NCI-H128 (cell line): ENCODE measurements at regions not wholly inside any gene's neighbourhood (a gene's known extent, or its start where the extent isn't known, plus 50 kb on each side); places are given as distances from the start of the nearest gene placed in this dataset.
"Not testable (repeated sequence)": the region's sequence is repeated elsewhere in the genome, so short reads cannot be mapped to it uniquely, and the experiment has no call there.

ENCODE experiments used
- DNase-seq: peaks from one replicate; lab custom pipeline; 2025; ENCODE audit not compliant: unreplicated experiment; lab: John Stamatoyannopoulos, UW

DNA sequence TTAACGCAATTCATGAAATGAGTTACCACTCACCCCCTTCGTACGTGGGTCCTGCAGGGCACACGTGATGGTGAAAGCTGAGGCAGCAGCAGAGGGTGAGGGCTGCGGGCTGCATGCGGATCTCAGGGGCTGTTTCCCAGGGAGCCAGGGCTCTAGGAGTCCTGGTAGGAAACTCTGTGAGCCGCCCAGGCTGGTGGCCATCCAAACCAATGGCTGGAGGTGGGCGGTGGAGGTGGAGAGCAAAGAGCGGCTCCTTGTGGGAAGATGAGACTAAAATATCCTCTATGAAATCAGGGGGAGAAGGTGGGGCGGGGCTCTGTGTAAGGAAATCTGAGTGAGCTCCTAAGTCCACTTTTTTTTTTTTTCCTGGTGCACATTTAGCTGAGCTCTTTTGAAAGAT, 120.1 kb upstream of the SLC1A4 start:
- no peak for DNase-seq

DNA sequence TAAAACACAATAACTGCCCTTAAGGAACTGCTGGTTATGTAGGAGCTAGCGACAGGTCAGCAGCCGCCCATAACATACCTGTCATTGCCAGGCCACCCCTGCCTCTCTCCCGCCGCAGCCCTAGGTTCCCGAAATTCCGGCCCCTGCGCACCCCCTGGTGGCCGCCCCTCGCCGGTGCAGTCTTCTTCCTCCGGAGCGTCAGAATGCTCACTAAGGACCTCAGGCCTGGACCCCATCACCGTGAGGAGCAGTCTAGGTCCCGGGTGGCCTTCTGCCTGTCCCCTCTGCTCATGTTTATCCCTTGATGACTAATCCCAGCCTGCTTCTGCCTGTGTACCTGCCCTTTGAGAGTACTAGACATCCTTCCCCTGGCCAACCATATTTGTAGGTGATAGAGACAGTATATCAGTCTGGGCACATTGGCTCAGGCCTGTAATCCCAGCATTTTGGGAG, 115.7 kb upstream of the SLC1A4 start:
- no peak for DNase-seq

DNA sequence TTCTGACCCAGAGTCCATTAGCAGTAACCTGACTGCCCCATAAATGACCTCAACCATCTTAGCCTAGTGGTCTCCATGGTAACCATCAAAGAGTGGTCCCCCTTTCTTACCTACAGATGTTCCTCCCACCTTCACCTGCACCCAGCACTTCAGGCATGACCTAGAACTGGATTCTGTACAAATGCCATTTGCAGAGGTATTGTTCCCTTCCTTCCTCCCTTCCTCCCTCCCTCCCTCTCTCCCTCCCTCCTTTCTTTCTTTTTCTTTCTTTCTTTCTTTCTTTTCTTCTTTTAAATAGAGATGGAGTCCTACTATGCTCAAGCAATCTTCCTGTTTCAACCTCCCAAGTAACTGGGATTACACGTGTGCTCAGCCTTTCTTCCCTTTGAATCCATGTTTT, 114.6 kb upstream of the SLC1A4 start:
- DNase-seq: no peak

DNA sequence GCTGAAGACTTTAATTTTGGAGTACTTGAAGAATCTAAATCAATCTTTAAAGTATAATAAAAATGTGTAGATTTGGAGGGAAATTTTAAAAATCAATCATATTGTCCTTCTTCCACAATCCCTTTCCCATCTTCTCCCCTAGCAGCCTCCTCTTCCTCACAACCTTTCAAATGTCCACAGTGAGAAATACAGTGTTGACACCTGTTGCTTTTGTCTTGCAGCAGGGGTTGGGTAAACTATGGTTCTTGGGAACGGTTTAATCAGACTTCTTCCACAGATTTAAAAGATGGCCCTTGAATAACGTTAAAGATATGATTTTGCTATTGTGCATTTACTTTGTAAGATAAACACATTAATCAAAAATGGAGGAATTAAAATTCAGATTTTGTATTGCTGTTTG, 113.8 kb upstream of the SLC1A4 start:
- DNase-seq: no peak

DNA sequence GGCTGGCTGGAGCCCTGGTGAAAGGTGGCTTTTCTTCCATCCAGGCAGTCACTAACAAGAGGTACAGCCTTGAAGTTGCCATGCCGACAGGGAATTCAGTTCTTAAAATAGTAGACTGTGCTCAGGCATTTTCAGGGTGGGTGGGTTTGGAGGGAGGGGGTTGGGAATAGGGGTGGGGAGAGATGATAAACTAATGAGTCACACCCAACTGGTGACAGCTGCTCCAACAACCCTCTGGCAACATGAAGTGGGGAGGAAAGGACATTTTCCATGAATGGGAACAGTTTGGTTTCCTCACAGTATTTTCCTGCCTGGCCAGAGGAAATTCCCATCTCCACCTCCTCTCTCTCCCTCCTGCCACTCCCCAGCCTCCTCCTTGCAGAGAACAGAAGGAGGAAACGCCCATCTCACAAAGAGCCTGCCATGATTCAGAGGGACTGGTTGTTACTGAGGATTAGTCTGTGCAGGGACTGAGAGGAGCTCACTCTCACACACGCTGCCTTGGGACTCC, 113.0 kb upstream of the SLC1A4 start:
- no peak for DNase-seq

DNA sequence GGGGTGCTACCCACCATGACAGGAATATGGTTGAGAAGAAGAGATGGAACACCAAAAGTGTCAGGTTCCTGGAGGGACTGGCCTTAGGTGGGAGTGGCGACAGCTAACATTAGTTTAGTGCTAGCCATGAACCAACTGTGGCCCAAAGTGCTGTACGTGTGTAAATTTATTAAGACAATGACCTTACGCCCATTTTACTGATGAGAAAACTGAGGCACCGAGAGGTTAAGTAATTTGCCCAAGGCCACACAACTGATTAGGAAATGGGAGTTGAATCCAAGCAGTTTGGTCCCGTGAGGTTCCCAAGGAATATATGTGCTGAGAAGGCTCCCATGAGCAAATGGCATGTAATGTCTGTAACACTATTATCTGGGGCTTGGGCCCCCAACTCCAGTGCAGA, 109.5 kb upstream of the SLC1A4 start:
- DNase-seq: no peak

DNA sequence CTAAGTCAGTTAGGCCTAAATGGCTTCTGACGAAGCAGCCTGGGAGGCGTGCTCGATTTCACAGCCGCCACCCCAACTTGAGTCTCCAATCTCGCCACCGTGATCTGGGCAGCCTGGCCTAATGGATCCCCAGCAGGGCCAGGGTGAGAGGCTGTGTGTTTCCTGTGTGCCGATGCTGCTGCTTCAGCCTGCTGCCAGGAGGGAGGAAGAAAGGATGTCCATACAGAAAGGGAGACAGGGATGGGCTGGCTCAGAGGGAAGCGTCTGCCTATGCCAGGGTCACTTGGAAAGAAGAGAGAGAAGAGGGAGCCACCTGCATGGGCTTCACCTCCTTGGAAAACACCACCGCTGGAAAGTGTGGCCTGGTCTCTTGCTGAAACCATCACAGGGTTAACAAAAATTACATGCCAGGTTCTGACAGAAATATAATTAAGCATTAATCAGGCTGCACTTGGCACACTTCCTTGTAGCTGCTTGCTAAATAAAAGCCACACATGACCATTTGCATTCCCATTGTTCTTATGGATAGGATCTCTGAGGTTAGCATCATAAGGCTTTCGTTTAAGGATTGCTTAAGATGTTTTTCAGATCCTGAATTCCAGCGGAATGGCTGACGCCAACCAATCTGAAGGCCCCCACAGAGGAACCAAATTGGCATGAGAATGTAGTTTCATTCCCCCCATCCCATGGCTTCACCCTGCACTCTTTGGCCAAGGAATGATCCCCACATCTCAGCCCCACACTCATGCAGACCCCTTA, 108.8 kb upstream of the SLC1A4 start:
- DNase-seq: no peak

DNA sequence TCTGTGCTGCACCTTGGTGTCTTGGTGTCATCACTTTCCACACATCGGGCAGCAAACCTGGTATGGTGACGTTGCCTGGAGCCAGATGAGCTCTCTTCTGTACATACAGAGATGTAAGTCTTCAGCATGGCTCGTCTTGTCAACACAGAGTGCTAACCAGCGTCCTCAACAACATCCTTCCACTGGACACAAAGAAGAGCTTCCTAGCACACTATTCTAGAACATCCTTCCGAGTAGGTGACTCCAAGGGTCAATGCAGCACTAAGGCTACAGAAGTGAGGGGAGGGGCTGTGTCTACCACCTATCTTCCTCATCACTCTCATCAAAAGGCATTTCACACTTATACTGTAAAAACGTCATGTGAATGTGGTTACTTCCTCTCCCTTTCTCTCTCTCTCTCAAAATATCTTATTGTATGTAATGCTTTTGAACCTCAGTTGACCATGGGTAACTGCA, 108.1 kb upstream of the SLC1A4 start:
- no peak for DNase-seq

DNA sequence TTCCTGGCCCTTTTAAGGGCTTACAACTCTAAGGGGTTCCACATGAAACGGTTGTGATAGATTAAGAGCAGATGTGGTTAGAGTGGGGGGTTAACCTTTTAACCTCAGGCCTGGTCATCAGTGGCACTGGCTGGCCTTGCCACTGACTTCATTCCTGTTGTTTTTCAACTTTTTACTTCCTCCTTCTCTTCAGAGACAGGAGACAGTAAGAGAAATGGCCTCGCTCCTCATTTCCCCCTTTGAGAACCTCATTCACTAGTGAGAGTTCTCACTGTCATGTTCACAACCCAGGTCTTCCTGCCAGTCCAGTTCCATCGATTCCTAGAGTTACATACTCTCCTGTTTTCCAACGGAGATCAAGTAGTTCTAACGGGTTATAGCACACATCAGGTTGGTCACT, 101.6 kb upstream of the SLC1A4 start:
- no peak for DNase-seq

DNA sequence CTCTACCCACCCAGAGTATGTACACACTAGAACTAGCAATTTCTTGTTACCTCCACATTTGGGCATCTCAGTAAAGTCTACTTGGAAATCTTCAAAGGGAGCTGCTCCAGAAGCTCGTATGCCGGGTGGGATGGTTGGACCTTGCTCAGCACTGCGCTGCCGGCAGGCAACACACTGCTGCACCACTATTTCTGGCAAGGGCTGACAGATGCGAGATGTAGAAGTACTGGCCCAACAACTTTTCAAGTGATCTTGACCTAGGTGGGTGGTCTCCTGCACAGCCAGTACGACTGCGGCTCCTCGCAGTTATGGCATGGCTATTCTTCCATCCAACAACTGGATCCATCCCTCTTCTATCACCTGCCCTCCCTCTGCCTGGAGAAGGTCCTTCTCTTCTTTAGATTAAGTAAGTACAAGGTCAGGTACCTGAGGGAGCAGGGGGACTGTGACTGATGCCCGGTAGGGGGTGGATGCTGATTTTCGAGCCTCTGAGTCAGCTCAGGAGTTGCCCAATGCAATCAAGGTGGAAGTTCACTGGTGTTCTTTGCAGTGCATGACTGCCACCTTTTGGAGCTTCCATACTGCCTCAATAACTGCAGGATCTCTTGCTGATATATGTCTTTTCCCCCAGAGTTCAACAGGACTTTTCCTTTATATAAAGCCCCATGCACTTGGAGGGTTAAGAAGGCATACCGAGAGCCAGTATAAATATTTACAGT, 100.4 kb upstream of the SLC1A4 start:
- DNase-seq: no peak

DNA sequence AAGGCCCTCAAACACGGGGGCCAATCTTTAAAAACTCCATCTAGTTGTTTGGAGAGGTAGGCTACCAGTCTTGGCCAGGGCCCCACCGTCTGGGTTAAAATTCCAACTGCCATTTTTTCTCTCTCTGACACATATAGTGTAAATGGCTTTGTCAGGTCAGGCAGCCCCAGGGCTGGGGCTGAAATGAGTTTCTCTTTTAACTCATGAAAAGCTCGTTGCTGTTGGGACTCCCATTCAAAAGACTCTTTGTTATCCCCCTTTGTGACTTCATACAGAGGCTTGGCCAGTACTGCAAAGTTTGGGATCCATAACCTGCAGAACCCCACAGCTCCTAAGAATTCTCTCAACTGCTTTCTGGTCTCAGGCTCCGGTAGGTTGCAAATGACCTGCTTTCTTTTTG, 99.4 kb upstream of the SLC1A4 start:
- DNase-seq: no peak

DNA sequence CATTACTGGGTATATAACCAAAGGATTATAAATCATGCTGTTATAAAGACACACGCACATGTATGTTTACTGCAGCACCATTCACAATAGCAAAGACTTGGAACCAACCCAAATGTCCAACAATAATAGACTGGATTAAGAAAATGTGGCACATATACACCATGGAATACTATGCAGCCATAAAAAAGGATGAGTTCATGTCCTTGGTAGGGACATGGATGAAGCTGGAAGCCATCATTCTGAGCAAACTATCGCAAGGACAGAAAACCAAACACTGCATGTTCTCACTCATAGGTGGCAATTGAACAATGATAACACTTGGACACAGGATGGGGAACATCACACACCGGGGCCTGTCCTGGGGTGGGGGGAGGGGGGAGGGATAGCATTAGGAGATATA, 92.6 kb upstream of the SLC1A4 start:
- not testable (repeated sequence) for DNase-seq

DNA sequence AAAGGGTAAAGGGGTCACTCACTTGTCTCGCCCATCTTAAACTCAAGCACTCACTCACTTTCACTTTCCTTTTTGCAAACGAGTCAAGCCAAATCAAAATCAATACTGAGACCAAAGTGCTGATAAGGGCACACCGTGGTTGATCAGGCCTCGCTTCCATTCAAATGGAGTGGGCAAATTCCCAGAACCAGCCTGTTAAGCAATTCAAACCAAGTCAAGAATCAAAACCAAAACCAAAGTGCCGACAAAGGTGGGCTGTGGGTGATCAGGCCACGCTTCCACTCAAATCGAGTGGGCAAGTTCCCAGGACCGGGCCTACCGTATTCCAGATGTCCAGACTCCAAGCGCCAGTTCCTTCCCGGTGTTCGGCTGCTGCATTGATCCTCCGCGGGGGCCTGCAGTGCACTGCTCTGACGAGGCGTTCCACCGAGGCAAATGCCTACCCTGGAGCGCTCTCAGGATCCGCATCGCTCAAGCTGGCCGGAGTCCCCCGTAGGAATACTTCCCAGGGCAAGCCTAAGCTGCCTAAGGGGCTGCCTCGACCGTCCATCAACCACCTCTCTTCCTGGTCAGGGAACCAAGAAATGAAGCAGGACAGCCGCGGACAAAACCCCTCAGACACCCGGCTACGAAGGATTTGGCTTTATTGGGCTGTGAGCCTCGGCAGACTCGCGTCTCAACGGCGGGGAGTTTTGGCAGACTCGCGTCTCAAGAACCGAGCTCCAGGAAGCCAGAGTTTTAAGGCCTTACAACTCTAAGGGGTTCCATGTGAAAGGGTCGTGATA, 89.9 kb upstream of the SLC1A4 start:
- no peak for DNase-seq

DNA sequence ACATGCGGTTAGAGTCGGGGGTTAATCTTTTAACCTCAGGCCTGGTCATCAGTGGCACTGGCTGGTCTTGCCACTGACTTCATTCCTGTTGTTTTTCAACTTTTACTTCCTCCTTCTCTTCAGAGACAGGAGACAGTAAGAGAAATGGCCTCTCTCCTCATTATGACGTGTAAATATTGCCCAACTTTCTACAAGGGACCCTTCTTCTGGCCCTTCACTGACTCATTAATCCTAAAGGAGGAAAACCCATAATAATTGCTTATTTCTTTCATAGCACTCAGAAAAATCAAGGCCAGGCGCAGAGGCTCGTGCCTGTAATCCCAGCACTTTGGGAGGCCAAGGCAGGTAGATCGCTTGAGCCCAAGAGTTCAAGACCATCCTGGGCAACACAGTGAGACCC, 89.3 kb upstream of the SLC1A4 start:
- DNase-seq: not testable (repeated sequence)

DNA sequence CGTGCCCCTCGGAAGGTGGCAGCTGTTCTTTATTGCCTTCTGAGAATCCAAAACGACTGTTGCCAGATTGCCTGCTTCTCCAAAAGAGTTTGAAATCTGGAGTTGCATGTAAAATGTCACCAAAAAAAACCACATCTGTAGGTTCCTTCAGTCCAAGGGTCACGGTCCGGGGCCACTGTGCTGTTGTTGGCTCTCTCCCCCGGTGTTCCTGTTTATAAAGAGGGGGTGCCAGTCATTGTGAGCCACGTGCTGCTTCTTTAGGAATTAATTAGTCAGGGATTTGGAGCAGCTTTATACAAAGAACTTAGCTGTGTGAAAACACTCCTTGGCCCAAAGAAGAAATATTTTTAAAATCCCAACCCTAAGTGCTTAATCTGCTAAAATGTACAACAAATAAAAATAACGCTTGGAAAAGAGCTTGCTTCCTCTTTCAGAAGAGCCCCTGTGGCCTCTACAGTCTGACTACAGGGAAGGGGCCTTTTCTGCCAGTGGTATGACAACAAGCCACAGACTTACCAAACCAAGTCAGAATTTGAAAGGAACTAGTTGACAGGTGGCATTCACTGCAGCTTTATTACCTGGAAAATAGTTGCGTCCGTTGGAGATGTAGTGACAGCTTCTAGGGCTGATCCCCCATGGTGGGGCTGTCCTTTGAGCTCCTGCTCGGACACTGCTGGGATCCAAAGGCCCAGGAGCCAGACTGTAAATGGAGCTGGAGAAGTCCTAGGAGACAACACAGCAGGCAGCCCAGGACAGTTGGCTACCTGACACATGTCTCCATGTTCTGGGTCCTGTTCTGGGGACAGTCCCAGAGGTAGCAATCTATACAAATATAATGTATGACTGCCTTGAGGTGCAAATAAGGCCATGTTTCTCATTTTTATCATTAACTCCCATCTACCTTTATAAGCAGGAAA, 84.5 kb upstream of the SLC1A4 start:
- no peak for DNase-seq

DNA sequence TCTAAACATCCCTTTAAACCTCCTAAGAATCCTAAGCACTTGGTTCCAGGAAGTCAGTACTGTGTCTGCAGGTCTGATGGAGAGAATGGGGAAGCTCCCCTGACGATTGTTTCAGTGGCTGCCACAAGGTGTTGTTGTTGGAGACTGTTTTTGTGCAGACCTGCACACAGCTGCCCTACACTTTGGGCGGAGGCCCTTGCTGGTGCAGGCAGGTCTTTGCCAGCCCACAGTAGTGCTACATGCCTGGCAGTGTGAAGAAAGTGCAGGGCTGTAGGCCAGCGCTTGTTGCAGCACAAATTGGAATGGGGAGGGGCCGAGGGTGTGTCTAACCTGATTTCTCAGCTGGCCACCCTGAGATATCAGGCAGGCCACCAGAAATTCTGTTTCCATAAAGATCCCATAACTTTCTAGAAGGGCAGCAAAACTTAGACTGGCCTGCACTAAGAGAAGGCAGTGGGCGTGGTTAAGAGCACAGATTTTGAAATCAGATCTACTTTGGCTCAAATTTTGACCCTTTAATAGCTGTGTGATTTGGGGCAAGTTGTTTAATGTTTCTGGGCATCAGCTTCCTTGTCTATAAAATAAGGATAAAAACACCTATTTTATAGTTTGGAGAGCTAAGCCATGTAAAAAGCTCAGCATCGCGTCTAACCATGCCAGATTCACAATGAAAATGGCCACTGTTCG, 83.7 kb upstream of the SLC1A4 start:
- no peak for DNase-seq

DNA sequence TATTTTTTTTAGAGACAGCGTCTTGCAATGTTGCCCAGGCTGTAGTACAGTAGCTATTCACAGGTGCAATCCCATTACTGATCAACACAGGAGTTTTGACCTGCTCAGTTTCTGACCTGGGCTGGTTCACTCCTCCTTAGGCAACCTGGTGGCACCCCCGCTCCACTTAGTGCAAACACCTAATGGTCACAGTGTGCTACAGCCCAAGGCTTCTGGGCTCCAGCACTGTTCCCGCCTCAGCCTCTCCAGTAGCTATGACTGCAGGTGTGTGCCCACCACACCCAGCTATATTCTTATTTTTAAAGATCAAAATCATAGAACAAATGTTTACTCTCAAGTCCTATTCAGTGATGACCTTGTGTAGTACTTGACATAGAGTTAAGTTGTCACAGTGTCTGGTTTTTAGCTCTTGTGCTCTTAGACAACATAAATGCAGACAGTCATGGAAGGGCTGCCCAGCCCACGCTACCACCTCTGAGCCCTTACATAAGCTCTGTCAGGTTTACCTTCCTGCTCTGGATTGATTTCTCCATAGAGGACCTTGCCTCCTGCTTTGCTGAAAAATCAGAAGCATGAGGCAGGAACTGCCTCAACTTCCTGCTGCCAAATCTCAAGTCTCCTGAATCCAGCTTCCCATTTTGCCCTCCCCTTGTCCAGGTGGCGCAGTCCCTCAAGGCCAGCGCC, 82.2 kb upstream of the SLC1A4 start:
- DNase-seq: no peak

DNA sequence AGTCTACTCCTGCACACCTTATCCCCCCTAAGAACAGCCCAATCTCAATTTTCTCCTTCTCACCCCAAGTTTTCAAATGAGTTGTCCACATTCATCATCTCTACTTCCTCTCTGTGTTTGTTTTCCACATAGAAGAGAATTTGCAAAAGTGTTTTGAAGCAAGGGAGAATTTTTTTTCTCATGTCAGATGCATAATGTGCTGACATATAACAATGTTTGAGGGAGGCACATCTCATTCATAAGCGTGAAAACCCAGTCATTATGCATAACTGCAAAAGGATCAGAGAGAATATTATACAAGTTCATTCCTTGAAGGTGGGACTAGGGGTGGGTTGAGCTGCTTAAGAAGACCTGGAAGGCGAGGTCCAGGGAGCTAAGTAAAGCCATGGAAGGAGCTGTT, 80.8 kb upstream of the SLC1A4 start:
- DNase-seq: no peak

DNA sequence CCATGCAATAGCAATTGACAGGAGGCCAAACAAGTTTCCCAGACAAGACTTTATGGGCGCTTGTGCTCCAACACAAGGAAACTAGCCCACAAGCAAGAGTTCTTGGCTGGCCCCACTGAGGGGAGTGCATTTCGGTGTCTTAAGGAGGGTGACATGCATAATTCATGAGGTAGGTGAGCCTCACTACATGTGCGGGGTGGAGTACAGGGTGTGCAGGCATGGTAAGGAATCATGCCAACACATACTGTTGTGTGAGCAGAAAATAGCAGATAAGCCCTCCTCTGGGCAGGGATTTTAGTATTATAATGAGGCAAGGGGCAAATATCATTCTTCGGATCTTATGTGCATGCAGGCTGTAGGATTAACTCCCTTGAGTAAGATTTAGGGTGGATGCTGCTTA, 78.7 kb upstream of the SLC1A4 start:
- DNase-seq: no peak
